HFFc6 (cell line): ENCODE measurements at regions not wholly inside any gene's neighbourhood (a gene's known extent, or its start where the extent isn't known, plus 50 kb on each side); places are given as distances from the start of the nearest gene placed in this dataset.

ENCODE experiments used
- DNase-seq: peaks from one replicate; pipeline ENCODE4 v3.0.0-alpha.2; 2018
- H3K27ac Mint-ChIP-seq: 2 replicates; pipeline ENCODE4 v1.8.0; 2020; ENCODE audit warnings: mild to moderate bottlenecking, mixed read lengths
- H3K27me3 Mint-ChIP-seq: 2 replicates; pipeline ENCODE4 v1.8.0; 2021; ENCODE audit warnings: mild to moderate bottlenecking, moderate library complexity, mixed read lengths; ENCODE audit not compliant: insufficient read depth
- H3K36me3 Mint-ChIP-seq: 2 replicates; pipeline ENCODE4 v1.8.0; 2021; ENCODE audit warnings: low read depth, mixed read lengths
- H3K4me1 Mint-ChIP-seq: 2 replicates; pipeline ENCODE4 v1.8.0; 2020; ENCODE audit warnings: low read depth, mixed read lengths
- H3K4me3 Mint-ChIP-seq: 2 replicates; pipeline ENCODE4 v1.8.0; 2020; ENCODE audit warnings: mild to moderate bottlenecking, moderate library complexity, mixed read lengths
- H3K9me3 Mint-ChIP-seq: 2 replicates; pipeline ENCODE4 v1.8.0; 2020; ENCODE audit warnings: mild to moderate bottlenecking, mixed read lengths
- TF ChIP-seq, protein P1 (sequence below): fragments of 200-600 bp; sonication (generic); IDR thresholded peaks from 2 replicates; pipeline ENCODE4 v1.5.0; 2021; ENCODE audit warnings: antibody characterized with exemption, mild to moderate bottlenecking

GRCh38 chr3:150180334-150180733, 209.6 kb upstream of the PFN2 start:
- no peaks in the 10 kb centered on the region for H3K9me3 Mint-ChIP-seq
- no peak overlapping the region for H3K4me3 Mint-ChIP-seq
- H3K27ac Mint-ChIP-seq, result peak overlapping the region; percentile 14
- H3K27me3 Mint-ChIP-seq, result no peaks in the 10 kb centered on the region
- peaks cover 37% of the 10 kb centered on the region for H3K4me1 Mint-ChIP-seq
- TF ChIP-seq, protein P1, sequence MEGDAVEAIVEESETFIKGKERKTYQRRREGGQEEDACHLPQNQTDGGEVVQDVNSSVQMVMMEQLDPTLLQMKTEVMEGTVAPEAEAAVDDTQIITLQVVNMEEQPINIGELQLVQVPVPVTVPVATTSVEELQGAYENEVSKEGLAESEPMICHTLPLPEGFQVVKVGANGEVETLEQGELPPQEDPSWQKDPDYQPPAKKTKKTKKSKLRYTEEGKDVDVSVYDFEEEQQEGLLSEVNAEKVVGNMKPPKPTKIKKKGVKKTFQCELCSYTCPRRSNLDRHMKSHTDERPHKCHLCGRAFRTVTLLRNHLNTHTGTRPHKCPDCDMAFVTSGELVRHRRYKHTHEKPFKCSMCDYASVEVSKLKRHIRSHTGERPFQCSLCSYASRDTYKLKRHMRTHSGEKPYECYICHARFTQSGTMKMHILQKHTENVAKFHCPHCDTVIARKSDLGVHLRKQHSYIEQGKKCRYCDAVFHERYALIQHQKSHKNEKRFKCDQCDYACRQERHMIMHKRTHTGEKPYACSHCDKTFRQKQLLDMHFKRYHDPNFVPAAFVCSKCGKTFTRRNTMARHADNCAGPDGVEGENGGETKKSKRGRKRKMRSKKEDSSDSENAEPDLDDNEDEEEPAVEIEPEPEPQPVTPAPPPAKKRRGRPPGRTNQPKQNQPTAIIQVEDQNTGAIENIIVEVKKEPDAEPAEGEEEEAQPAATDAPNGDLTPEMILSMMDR, result no peak
- 0 out of 2 replicates have a peak, but pooled peaks cover 5% of the 10 kb centered on the region for H3K36me3 Mint-ChIP-seq
- peak; percentile 71 for DNase-seq

DNA sequence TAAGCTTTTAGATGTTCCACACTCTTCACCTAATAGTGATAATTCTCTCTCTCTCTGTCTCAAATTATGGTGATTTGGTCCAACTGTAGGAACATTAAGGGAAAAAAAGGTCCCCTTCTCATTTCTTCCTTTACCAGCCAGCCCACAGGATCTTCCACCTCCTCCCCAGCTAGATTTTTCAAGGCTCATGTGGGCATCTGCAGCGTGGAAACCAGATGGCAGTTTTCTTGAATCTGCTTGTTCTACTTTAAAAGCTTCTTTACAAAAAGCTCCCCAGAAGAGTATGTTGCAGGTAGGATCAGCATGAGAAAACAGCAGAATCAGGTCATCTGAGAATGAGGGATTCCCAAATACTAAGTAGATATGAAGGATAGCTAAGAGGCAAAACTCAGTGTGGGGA, 208.6 kb upstream of the PFN2 start:
- Mint-ChIP-seq H3K27me3 (no peaks in the 10 kb centered on the region), H3K27ac (no peak overlapping the region), H3K4me3 (no peak overlapping the region), H3K9me3 (no peaks in the 10 kb centered on the region), H3K36me3 (0 out of 2 replicates have a peak, but pooled peaks cover 5% of the 10 kb centered on the region), H3K4me1 (peaks cover 42% of the 10 kb centered on the region)
- TF ChIP-seq, protein P1, result no peak
- no peak for DNase-seq

- Mint-ChIP-seq H3K36me3 (0 out of 2 replicates have a peak, but pooled peaks cover 5% of the 10 kb centered on the region), H3K27me3 (no peaks in the 10 kb centered on the region), H3K4me1 (peaks cover 57% of the 10 kb centered on the region), H3K27ac (peak overlapping the region; percentile 69), H3K9me3 (no peaks in the 10 kb centered on the region), H3K4me3 (no peak overlapping the region)
- peak; percentile 84 for DNase-seq
- TF ChIP-seq, protein P1, result no peak
Observed at GRCh38 chr3:150177673-150178381, 207.1 kb upstream of the PFN2 start.

DNA sequence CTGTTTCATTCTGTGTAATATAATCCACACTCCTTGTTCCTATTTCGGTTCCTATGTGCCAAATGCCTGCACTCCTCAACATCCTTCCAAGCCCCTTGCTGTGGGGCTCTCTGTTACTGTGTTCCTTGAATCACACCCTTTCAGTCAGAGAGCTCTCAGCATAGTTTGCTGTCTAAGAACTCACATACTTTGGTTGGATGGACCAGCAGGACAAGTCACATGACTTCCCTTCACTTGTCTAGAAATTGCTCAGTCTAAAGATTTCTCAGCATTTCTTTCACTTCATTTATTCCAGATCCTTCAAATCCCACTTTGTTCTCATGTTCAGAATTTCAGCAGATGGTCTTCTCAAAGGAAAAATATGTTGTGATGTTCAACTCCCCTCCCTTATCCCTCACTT, 203.5 kb upstream of the PFN2 start:
- Mint-ChIP-seq H3K4me1 (peaks cover 47% of the 10 kb centered on the region), H3K27ac (no peak overlapping the region), H3K9me3 (no peaks in the 10 kb centered on the region), H3K27me3 (no peaks in the 10 kb centered on the region), H3K4me3 (no peak overlapping the region), H3K36me3 (0 out of 2 replicates have a peak, but pooled peaks cover 5% of the 10 kb centered on the region)
- TF ChIP-seq, protein P1, result no peak
- no peak for DNase-seq

GRCh38 chr3:150172356-150172755, 201.7 kb upstream of the PFN2 start:
- Mint-ChIP-seq H3K27ac (no peak overlapping the region), H3K36me3 (no peaks in the 10 kb centered on the region), H3K4me3 (no peak overlapping the region), H3K9me3 (no peaks in the 10 kb centered on the region), H3K4me1 (peaks cover 42% of the 10 kb centered on the region), H3K27me3 (no peaks in the 10 kb centered on the region)
- no peak for DNase-seq
- TF ChIP-seq, protein P1, result no peak
